ENCODE measurements at regions not wholly inside any gene's neighbourhood (a gene's known extent, or its start where the extent isn't known, plus 50 kb on each side); places are given as distances from the start of the nearest gene placed in this dataset.
"Not testable (repeated sequence)": the region's sequence is repeated elsewhere in the genome, so short reads cannot be mapped to it uniquely, and the experiment has no call there.

GRCh38 chr2:116810645-116811044, 1003.8 kb upstream of the DDX18 start:
- Mint-ChIP-seq H3K4me3 (no peak overlapping the region), H3K27me3 (no peaks in the 10 kb centered on the region), H3K27ac (no peak overlapping the region), H3K36me3 (no peaks in the 10 kb centered on the region), H3K4me1 (no peaks in the 10 kb centered on the region), H3K9me3 (peaks cover 4% of the 10 kb centered on the region)
- CTCF ChIA-PET = no interaction called here
- DNase-seq = no peak

- no peaks in the 10 kb centered on the region for H3K27me3 Mint-ChIP-seq
- H3K4me1 Mint-ChIP-seq = no peaks in the 10 kb centered on the region
- CTCF ChIA-PET = no interaction called here
- no peaks in the 10 kb centered on the region for H3K36me3 Mint-ChIP-seq
- H3K9me3 Mint-ChIP-seq = peaks cover 11% of the 10 kb centered on the region
- no peak overlapping the region for H3K27ac Mint-ChIP-seq
- DNase-seq = no peak
- no peak overlapping the region for H3K4me3 Mint-ChIP-seq
Observed at GRCh38 chr2:116819355-116819754, 995.1 kb upstream of the DDX18 start.

- no peak overlapping the region for H3K27ac Mint-ChIP-seq
Observed at GRCh38 chr2:116820986-116821385, 993.5 kb upstream of the DDX18 start.

GRCh38 chr2:116829543-116829942, 984.9 kb upstream of the DDX18 start:
- H3K9me3 Mint-ChIP-seq, H3K27me3 Mint-ChIP-seq, H3K27ac Mint-ChIP-seq, H3K36me3 Mint-ChIP-seq, CTCF ChIA-PET, DNase-seq, H3K4me3 Mint-ChIP-seq, H3K4me1 Mint-ChIP-seq: not testable (repeated sequence)

More at GRCh38 chr2:116820986-116821385, 993.5 kb upstream of the DDX18 start:
- peaks cover 11% of the 10 kb centered on the region for H3K9me3 Mint-ChIP-seq
- no peaks in the 10 kb centered on the region for H3K36me3 Mint-ChIP-seq
- no peak for DNase-seq
- CTCF ChIA-PET = no interaction called here
- H3K4me1 Mint-ChIP-seq = no peaks in the 10 kb centered on the region
- H3K4me3 Mint-ChIP-seq = no peak overlapping the region
- H3K27me3 Mint-ChIP-seq = no peaks in the 10 kb centered on the region

GRCh38 chr2:116832148-116832547, 982.3 kb upstream of the DDX18 start:
- H3K36me3 Mint-ChIP-seq = no peaks in the 10 kb centered on the region
- CTCF ChIA-PET = no interaction called here

GRCh38 chr2:116833052-116833451, 981.4 kb upstream of the DDX18 start:
- CTCF ChIA-PET = no interaction called here
- no peaks in the 10 kb centered on the region for H3K9me3 Mint-ChIP-seq
- no peak overlapping the region for H3K4me3 Mint-ChIP-seq
- no peak for DNase-seq
- H3K27me3 Mint-ChIP-seq = no peaks in the 10 kb centered on the region
- no peaks in the 10 kb centered on the region for H3K4me1 Mint-ChIP-seq
- no peak overlapping the region for H3K27ac Mint-ChIP-seq
- no peaks in the 10 kb centered on the region for H3K36me3 Mint-ChIP-seq

More at GRCh38 chr2:116832148-116832547, 982.3 kb upstream of the DDX18 start:
- no peak for DNase-seq
- Mint-ChIP-seq H3K4me1 (no peaks in the 10 kb centered on the region), H3K27ac (no peak overlapping the region), H3K4me3 (no peak overlapping the region), H3K9me3 (no peaks in the 10 kb centered on the region), H3K27me3 (no peaks in the 10 kb centered on the region)

- no peak for DNase-seq
- no peaks in the 10 kb centered on the region for H3K27me3 Mint-ChIP-seq
Observed at GRCh38 chr2:116842164-116842563, 972.3 kb upstream of the DDX18 start.

GRCh38 chr2:116859708-116860107, 954.8 kb upstream of the DDX18 start:
- H3K27me3 Mint-ChIP-seq = no peaks in the 10 kb centered on the region
- H3K4me1 Mint-ChIP-seq = no peaks in the 10 kb centered on the region
- DNase-seq = no peak
- no peaks in the 10 kb centered on the region for H3K36me3 Mint-ChIP-seq
- H3K9me3 Mint-ChIP-seq = peaks cover 19% of the 10 kb centered on the region
- CTCF ChIA-PET = no interaction called here
- no peak overlapping the region for H3K4me3 Mint-ChIP-seq
- H3K27ac Mint-ChIP-seq = no peak overlapping the region

More at GRCh38 chr2:116842164-116842563, 972.3 kb upstream of the DDX18 start:
- Mint-ChIP-seq H3K36me3 (no peaks in the 10 kb centered on the region), H3K9me3 (no peaks in the 10 kb centered on the region), H3K4me3 (no peak overlapping the region), H3K27ac (no peak overlapping the region), H3K4me1 (no peaks in the 10 kb centered on the region)
- CTCF ChIA-PET = no interaction called here

GRCh38 chr2:116874021-116874420, 940.5 kb upstream of the DDX18 start:
- no peaks in the 10 kb centered on the region for H3K27me3 Mint-ChIP-seq
- H3K4me3 Mint-ChIP-seq = no peak overlapping the region
- no peaks in the 10 kb centered on the region for H3K36me3 Mint-ChIP-seq
- H3K27ac Mint-ChIP-seq = no peak overlapping the region
- CTCF ChIA-PET = no interaction called here
- no peaks in the 10 kb centered on the region for H3K4me1 Mint-ChIP-seq
- DNase-seq = no peak
- H3K9me3 Mint-ChIP-seq = peaks cover 19% of the 10 kb centered on the region

GRCh38 chr2:116877274-116877673, 937.2 kb upstream of the DDX18 start:
- no peak overlapping the region for H3K27ac Mint-ChIP-seq
- peaks cover 24% of the 10 kb centered on the region for H3K9me3 Mint-ChIP-seq
- no peaks in the 10 kb centered on the region for H3K27me3 Mint-ChIP-seq
- H3K4me3 Mint-ChIP-seq = no peak overlapping the region
- no peak for DNase-seq
- CTCF ChIA-PET = no interaction called here
- no peaks in the 10 kb centered on the region for H3K4me1 Mint-ChIP-seq
- H3K36me3 Mint-ChIP-seq = no peaks in the 10 kb centered on the region

GRCh38 chr2:116877944-116878343, 936.5 kb upstream of the DDX18 start:
- Mint-ChIP-seq H3K4me1 (no peaks in the 10 kb centered on the region), H3K27ac (no peak overlapping the region), H3K36me3 (no peaks in the 10 kb centered on the region), H3K4me3 (no peak overlapping the region), H3K27me3 (no peaks in the 10 kb centered on the region), H3K9me3 (peaks cover 18% of the 10 kb centered on the region)
- CTCF ChIA-PET = no interaction called here
- DNase-seq = no peak

GRCh38 chr2:116879650-116880160, 934.8 kb upstream of the DDX18 start:
- no peak overlapping the region for H3K27ac Mint-ChIP-seq
- DNase-seq = no peak
- CTCF ChIA-PET = no interaction called here
- H3K36me3 Mint-ChIP-seq = no peaks in the 10 kb centered on the region
- no peaks in the 10 kb centered on the region for H3K27me3 Mint-ChIP-seq
- H3K9me3 Mint-ChIP-seq = peaks cover 13% of the 10 kb centered on the region
- H3K4me1 Mint-ChIP-seq = no peaks in the 10 kb centered on the region
- H3K4me3 Mint-ChIP-seq = no peak overlapping the region

GRCh38 chr2:116891191-116891590, 923.3 kb upstream of the DDX18 start:
- H3K9me3 Mint-ChIP-seq = peaks cover 4% of the 10 kb centered on the region

GRCh38 chr2:116911540-116911939, 903.0 kb upstream of the DDX18 start:
- no peaks in the 10 kb centered on the region for H3K4me1 Mint-ChIP-seq
- H3K27me3 Mint-ChIP-seq = no peaks in the 10 kb centered on the region
- H3K27ac Mint-ChIP-seq = no peak overlapping the region
- H3K4me3 Mint-ChIP-seq = no peak overlapping the region
- no peaks in the 10 kb centered on the region for H3K36me3 Mint-ChIP-seq
- CTCF ChIA-PET = no interaction called here
- H3K9me3 Mint-ChIP-seq = peaks cover 3% of the 10 kb centered on the region
- DNase-seq = no peak

More at GRCh38 chr2:116891191-116891590, 923.3 kb upstream of the DDX18 start:
- DNase-seq = no peak
- Mint-ChIP-seq H3K36me3 (no peaks in the 10 kb centered on the region), H3K4me1 (no peaks in the 10 kb centered on the region), H3K4me3 (no peak overlapping the region), H3K27ac (no peak overlapping the region), H3K27me3 (no peaks in the 10 kb centered on the region)
- CTCF ChIA-PET = no interaction called here

GRCh38 chr2:116915673-116916072, 898.8 kb upstream of the DDX18 start:
- Mint-ChIP-seq H3K27me3 (no peaks in the 10 kb centered on the region), H3K27ac (no peak overlapping the region), H3K36me3 (no peaks in the 10 kb centered on the region), H3K4me1 (no peaks in the 10 kb centered on the region), H3K9me3 (peaks cover 6% of the 10 kb centered on the region), H3K4me3 (no peak overlapping the region)
- CTCF ChIA-PET = no interaction called here
- DNase-seq = no peak

- no peak for DNase-seq
- CTCF ChIA-PET = no interaction called here
Observed at GRCh38 chr2:116917196-116917595, 897.3 kb upstream of the DDX18 start.

More at GRCh38 chr2:116917196-116917595, 897.3 kb upstream of the DDX18 start:
- Mint-ChIP-seq H3K4me3 (no peak overlapping the region), H3K9me3 (peaks cover 6% of the 10 kb centered on the region), H3K4me1 (no peaks in the 10 kb centered on the region), H3K36me3 (no peaks in the 10 kb centered on the region), H3K27ac (no peak overlapping the region), H3K27me3 (no peaks in the 10 kb centered on the region)
